Prostate gland (tissue), 2 donors: ENCODE measurements at regions not wholly inside any gene's neighbourhood (a gene's known extent, or its start where the extent isn't known, plus 50 kb on each side); places are given as distances from the start of the nearest gene placed in this dataset.

Experiments used
- DNase-seq: peaks from one replicate; pipeline ENCODE4 v3.0.0-alpha.2; 2019; ENCODE audit warnings: low spot score
- H3K27ac ChIP-seq, 2 donors: fragments of 200-600 bp; sonication (generic); 2 replicates each; pipeline ENCODE4 v1.5.1; 2017 to 2019
- H3K27me3 ChIP-seq: fragments of 200-600 bp; sonication (generic); replicated peaks from 2 replicates; pipeline ENCODE4 v1.5.1; 2019; ENCODE audit not compliant: insufficient read depth
- H3K36me3 ChIP-seq, 2 donors: fragments of 200-600 bp; sonication (generic); 1 replicate in 1 of 2; 2 replicates in 1 of 2; pipeline versions ENCODE4 v1.5.1 to v1.8.1; 2017 to 2019
- H3K4me1 ChIP-seq: fragments of 200-600 bp; sonication (generic); replicated peaks from 2 replicates; pipeline ENCODE4 v1.5.1; 2019
- H3K4me3 ChIP-seq, 2 donors: fragments of 200-600 bp; sonication (generic); 2 replicates each; pipeline ENCODE4 v1.5.1; 2017 to 2019
- H3K9me3 ChIP-seq: fragments of 200-600 bp; sonication (generic); 2 replicates; pipeline ENCODE4 v1.5.1; 2017
- CTCF ChIP-seq, 4 experiments: fragments of 200-600 bp in 2 of 4; fragments of 450-650 bp in 2 of 4; sonication (generic) in 2 of 4; IDR thresholded peaks; 1 replicate in 3 of 4; 2 replicates in 1 of 4; pipeline ENCODE4 v1.5.1; 2016 to 2019; ENCODE audit warnings: antibody characterized with exemption in 4 of 4, mild to moderate bottlenecking in 2 of 4, moderate library complexity in 2 of 4
- POLR2A ChIP-seq: fragments of 450-650 bp; IDR thresholded peaks from one replicate; pipeline ENCODE4 v1.6.1; 2016; ENCODE audit warnings: antibody characterized with exemption, mild to moderate bottlenecking
- POLR2AphosphoS5 ChIP-seq: sonication (generic); formaldehyde crosslinking; IDR thresholded peaks from one replicate; pipeline ENCODE4 v1.6.1; 2017; ENCODE audit warnings: antibody characterized with exemption
- WGBS: methylation state at CpG from one replicate; pipeline ENCODE4 v1.1.5; 2018; 5-methylcytosine and 5-hydroxymethylcytosine counted together
- intact Hi-C: fragments of 100-400 bp; cut with DNase I; formaldehyde crosslinking; loops from one replicate; pipeline ENCODE4 v1.14.2; 2022

- H3K9me3 ChIP-seq, result no peaks in the 10 kb centered on the region
- no peak overlapping the region for H3K27ac ChIP-seq
- no peak for DNase-seq
- no peaks in the 10 kb centered on the region for H3K36me3 ChIP-seq
- intact Hi-C loops, result no loop called here
- H3K4me1 ChIP-seq, result no peaks in the 10 kb centered on the region
- no peak overlapping the region for H3K4me3 ChIP-seq
- TF ChIP-seq CTCF (IDR thresholded peaks at IDR 0.05) (no peak), POLR2AphosphoS5 (no peak), POLR2A (no peak)
- no peaks in the 10 kb centered on the region for H3K27me3 ChIP-seq
Measured at GRCh38 chr6:98724537-98724936, 109.8 kb upstream of the POU3F2 start.

GRCh38 chr6:98747273-98747672 is 87.1 kb upstream of the POU3F2 start:
- TF ChIP-seq CTCF (IDR thresholded peaks at IDR 0.05), result no peak
- TF ChIP-seq POLR2AphosphoS5, result no peak
- TF ChIP-seq POLR2A, result no peak
- no peak for DNase-seq
- Histone ChIP-seq H3K27me3 (no peaks in the 10 kb centered on the region), H3K9me3 (no peaks in the 10 kb centered on the region), H3K4me1 (no peaks in the 10 kb centered on the region), H3K36me3 (no peaks in the 10 kb centered on the region), H3K4me3 (no peak overlapping the region), H3K27ac (no peak overlapping the region)
- WGBS, result 54% methylated on average over 1 of the region's 1 CpG
- intact Hi-C loops, result no loop called here

DNA sequence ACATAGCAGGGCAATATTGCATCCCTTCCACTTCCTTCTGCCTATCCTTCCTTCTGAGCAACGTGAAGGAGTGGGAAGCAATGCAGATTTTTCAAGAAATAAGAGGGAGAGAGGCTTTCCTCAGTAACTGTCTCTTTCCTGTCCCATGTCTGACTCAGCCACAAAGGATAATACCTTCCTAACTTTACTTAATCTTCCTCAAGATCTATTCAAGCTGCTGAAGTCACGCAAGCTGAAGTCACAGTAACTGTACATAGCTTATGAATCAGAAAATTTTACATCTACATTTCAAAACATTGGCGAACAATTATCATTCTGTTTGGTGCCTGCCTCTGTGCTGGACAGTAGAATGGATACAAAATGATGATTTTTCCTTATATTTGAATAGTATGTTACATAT is 86.4 kb upstream of the POU3F2 start:
- Histone ChIP-seq H3K9me3 (no peaks in the 10 kb centered on the region), H3K27me3 (no peaks in the 10 kb centered on the region), H3K4me1 (no peaks in the 10 kb centered on the region), H3K27ac (no peak overlapping the region), H3K36me3 (no peaks in the 10 kb centered on the region), H3K4me3 (no peak overlapping the region)
- 58% methylated on average over 3 of the region's 3 CpGs for WGBS
- DNase-seq, result no peak
- intact Hi-C loops, result no loop called here
- TF ChIP-seq POLR2AphosphoS5 (no peak), CTCF (IDR thresholded peaks at IDR 0.05) (no peak), POLR2A (no peak)

GRCh38 chr6:98759459-98759858 is 74.9 kb upstream of the POU3F2 start:
- intact Hi-C loops, result no loop called here
- no peak overlapping the region for H3K27ac ChIP-seq

More at GRCh38 chr6:98759459-98759858, 74.9 kb upstream of the POU3F2 start:
- no peak for DNase-seq
- H3K36me3 ChIP-seq, result no peaks in the 10 kb centered on the region
- no peak for TF ChIP-seq POLR2A
- TF ChIP-seq CTCF (IDR thresholded peaks at IDR 0.05), result no peak
- TF ChIP-seq POLR2AphosphoS5, result no peak
- no peak overlapping the region for H3K4me3 ChIP-seq
- no peaks in the 10 kb centered on the region for H3K9me3 ChIP-seq
- no peaks in the 10 kb centered on the region for H3K4me1 ChIP-seq
- no peaks in the 10 kb centered on the region for H3K27me3 ChIP-seq
